ENCODE measurements at regions not wholly inside any gene's neighbourhood (a gene's known extent, or its start where the extent isn't known, plus 50 kb on each side); places are given as distances from the start of the nearest gene placed in this dataset.

GRCh38 chr14:51576117-51576430, 75.6 kb upstream of the FRMD6 start:
- no peak overlapping the region for H3K27ac ChIP-seq (replicated peaks)
- no peak overlapping the region for H3K4me3 ChIP-seq (replicated peaks; ENCODE audit: insufficient read depth, low read length)
- no peak for DNase-seq (ENCODE audit: low read depth in 1 of 2, low spot score in 1 of 2)
- no peak for TF ChIP-seq SPI1 (IDR thresholded peaks at IDR 0.05; ENCODE audit: borderline replicate concordance, low read depth)
- no peak for TF ChIP-seq REST (IDR thresholded peaks at IDR 0.05; ENCODE audit: insufficient replicate concordance, low read depth)
- TF ChIP-seq POLR2AphosphoS5 (IDR thresholded peaks at IDR 0.05; ENCODE audit: low read depth), result no peak
- TF ChIP-seq GABPA (IDR thresholded peaks at IDR 0.05; ENCODE audit: low read depth), result no peak
- TF ChIP-seq CTCF (IDR thresholded peaks at IDR 0.05; ENCODE audit: insufficient read depth, low read length), result no peak
- peaks cover 6% of the 10 kb centered on the region for H3K27me3 ChIP-seq (ENCODE audit: insufficient read depth, poor library complexity, severe bottlenecking)

- H3K4me3 ChIP-seq (replicated peaks; ENCODE audit: insufficient read depth, low read length), result no peak overlapping the region
- peaks cover 6% of the 10 kb centered on the region for H3K27me3 ChIP-seq (ENCODE audit: insufficient read depth, poor library complexity, severe bottlenecking)
- TF ChIP-seq GABPA (IDR thresholded peaks at IDR 0.05; ENCODE audit: low read depth) (no peak), SPI1 (IDR thresholded peaks at IDR 0.05; ENCODE audit: borderline replicate concordance, low read depth) (no peak), CTCF (IDR thresholded peaks at IDR 0.05; ENCODE audit: insufficient read depth, low read length) (no peak), POLR2AphosphoS5 (IDR thresholded peaks at IDR 0.05; ENCODE audit: low read depth) (no peak), REST (IDR thresholded peaks at IDR 0.05; ENCODE audit: insufficient replicate concordance, low read depth) (no peak)
- no peak overlapping the region for H3K27ac ChIP-seq (replicated peaks)
- no peak for DNase-seq (ENCODE audit: low read depth in 1 of 2, low spot score in 1 of 2)
Measured at GRCh38 chr14:51576879-51577278, 74.8 kb upstream of the FRMD6 start.

- no peak for DNase-seq (ENCODE audit: low read depth in 1 of 2, low spot score in 1 of 2)
- Histone ChIP-seq H3K27ac (replicated peaks) (no peak overlapping the region), H3K4me3 (replicated peaks; ENCODE audit: insufficient read depth, low read length) (no peak overlapping the region), H3K27me3 (ENCODE audit: insufficient read depth, poor library complexity, severe bottlenecking) (peaks cover 6% of the 10 kb centered on the region)
- TF ChIP-seq CTCF (IDR thresholded peaks at IDR 0.05; ENCODE audit: insufficient read depth, low read length) (no peak), SPI1 (IDR thresholded peaks at IDR 0.05; ENCODE audit: borderline replicate concordance, low read depth) (0 out of 2 replicates have a peak, but pooled peaks have one; percentile 2), REST (IDR thresholded peaks at IDR 0.05; ENCODE audit: insufficient replicate concordance, low read depth) (no peak), GABPA (IDR thresholded peaks at IDR 0.05; ENCODE audit: low read depth) (no peak)
Measured at GRCh38 chr14:51578853-51579252, 72.9 kb upstream of the FRMD6 start.
